Astrocyte (in vitro differentiated cells and primary cell): ENCODE measurements at regions not wholly inside any gene's neighbourhood (a gene's known extent, or its start where the extent isn't known, plus 50 kb on each side); places are given as distances from the start of the nearest gene placed in this dataset.

Experiments
- CTCF ChIP-seq: IDR thresholded peaks from 2 replicates; pipeline ENCODE4 v1.5.1; 2011; ENCODE audit warnings: low read depth, mild to moderate bottlenecking, inconsistent platforms, low read length, moderate library complexity; ENCODE audit not compliant: insufficient read depth
- EZH2 ChIP-seq: IDR thresholded peaks from 2 replicates; pipeline ENCODE4 v1.6.1; 2012; ENCODE audit warnings: mild to moderate bottlenecking, low read length, inconsistent platforms; ENCODE audit not compliant: insufficient read depth

GRCh38 chr5:22965960-22966359, 112.8 kb upstream of the CDH12 start:
- no peak for TF ChIP-seq CTCF
- no peak for TF ChIP-seq EZH2
